Liver (tissue), 8 donors: ENCODE measurements at regions not wholly inside any gene's neighbourhood (a gene's known extent, or its start where the extent isn't known, plus 50 kb on each side); places are given as distances from the start of the nearest gene placed in this dataset.

Experiments used
- DNase-seq: peaks from one replicate; pipeline ENCODE4 v3.0.0-alpha.2; 2017; ENCODE audit warnings: low spot score
- H3K27ac ChIP-seq, 2 donors: one replicate each; pipeline ENCODE4 v1.7.0; 2013; ENCODE audit warnings: inconsistent platforms in 2 of 2, low read length in 2 of 2, control low read depth in 1 of 2, low read depth in 1 of 2, mild to moderate bottlenecking in 1 of 2
- H3K27me3 ChIP-seq, 4 donors: one replicate each; pipeline versions ENCODE4 v1.6.1 to v1.7.0; 2013; ENCODE audit warnings: low read length in 3 of 4, inconsistent platforms in 1 of 4, mild to moderate bottlenecking in 1 of 4, moderate library complexity in 1 of 4; ENCODE audit not compliant: control insufficient read depth in 4 of 4, insufficient read depth in 4 of 4
- H3K36me3 ChIP-seq, 4 donors: one replicate each; pipeline versions ENCODE4 v1.6.1 to v1.7.0; 2013; ENCODE audit warnings: low read length in 3 of 4, mild to moderate bottlenecking in 3 of 4, low read depth in 1 of 4, moderate library complexity in 1 of 4; ENCODE audit not compliant: control insufficient read depth in 4 of 4, insufficient read depth in 3 of 4
- H3K4me1 ChIP-seq, 4 donors: one replicate each; pipeline versions ENCODE4 v1.6.1 to v1.7.0; 2013; ENCODE audit warnings: low read length in 3 of 4, mild to moderate bottlenecking in 3 of 4, moderate library complexity in 1 of 4; ENCODE audit not compliant: control insufficient read depth in 4 of 4, insufficient read depth in 4 of 4
- H3K4me3 ChIP-seq, 3 donors: one replicate each; pipeline versions ENCODE4 v1.6.1 to v1.7.0; 2013; ENCODE audit warnings: low read length in 3 of 3, control low read depth in 1 of 3, low read depth in 1 of 3, mild to moderate bottlenecking in 1 of 3
- H3K9ac ChIP-seq, 2 donors: one replicate each; pipeline ENCODE4 v1.7.0; 2013; ENCODE audit warnings: low read length in 2 of 2, mild to moderate bottlenecking in 2 of 2, moderate library complexity in 2 of 2, control low read depth in 1 of 2, low read depth in 1 of 2
- H3K9me3 ChIP-seq, 4 donors: one replicate each; pipeline versions ENCODE4 v1.6.1 to v1.7.0; 2013; ENCODE audit warnings: low read length in 3 of 4; ENCODE audit not compliant: control insufficient read depth in 4 of 4
- EGR1 ChIP-seq, 2 donors: IDR thresholded peaks; 2 replicates each; pipeline ENCODE4 v1.6.1; 2016 to 2018; ENCODE audit warnings: antibody characterized with exemption in 2 of 2, low read depth in 2 of 2
- FOXA1 ChIP-seq: IDR thresholded peaks from 2 replicates; pipeline ENCODE4 v1.6.1; 2016; ENCODE audit warnings: antibody characterized with exemption
- FOXA2 ChIP-seq: IDR thresholded peaks from 2 replicates; pipeline ENCODE4 v1.6.1; 2016; ENCODE audit warnings: antibody characterized with exemption
- GABPA ChIP-seq, 2 donors: IDR thresholded peaks in 1 of 2; conservative IDR thresholded peaks in 1 of 2; 2 replicates each; pipeline ENCODE4 v1.6.1; 2016; ENCODE audit warnings: antibody characterized with exemption in 2 of 2, mild to moderate bottlenecking in 1 of 2, moderate library complexity in 1 of 2
- HNF4A ChIP-seq, 2 donors: conservative IDR thresholded peaks; 2 replicates each; pipeline ENCODE4 v1.6.1; 2016; ENCODE audit warnings: antibody characterized with exemption in 2 of 2, mild to moderate bottlenecking in 2 of 2
- HNF4G ChIP-seq: IDR thresholded peaks from 2 replicates; pipeline ENCODE4 v1.6.1; 2016; ENCODE audit warnings: antibody characterized with exemption
- JUND ChIP-seq, 2 donors: IDR thresholded peaks; 2 replicates each; pipeline ENCODE4 v1.6.1; 2016; ENCODE audit warnings: antibody characterized with exemption in 2 of 2
- RAD21 ChIP-seq, 2 donors: IDR thresholded peaks; 2 replicates each; pipeline ENCODE4 v1.6.1; 2016; ENCODE audit warnings: antibody characterized with exemption in 2 of 2, mild to moderate bottlenecking in 2 of 2
- RXRA ChIP-seq, 2 donors: IDR thresholded peaks; 2 replicates each; pipeline ENCODE4 v1.6.1; 2017 to 2018; ENCODE audit warnings: antibody characterized with exemption in 2 of 2, mild to moderate bottlenecking in 1 of 2
- SP1 ChIP-seq: IDR thresholded peaks from 2 replicates; pipeline ENCODE4 v1.6.1; 2018; ENCODE audit warnings: antibody characterized with exemption, mild to moderate bottlenecking
- TAF1 ChIP-seq: conservative IDR thresholded peaks from 2 replicates; pipeline ENCODE4 v1.6.1; 2016; ENCODE audit warnings: antibody characterized with exemption, mild to moderate bottlenecking
- YY1 ChIP-seq: IDR thresholded peaks from 2 replicates; pipeline ENCODE4 v1.6.1; 2016; ENCODE audit warnings: antibody characterized with exemption, mild to moderate bottlenecking
- WGBS: extraction: QIAGEN DNeasy Blood & Tissue Kit; methylation state at CpG from one replicate; pipeline ENCODE4 v1.1.7; 2013; 5-methylcytosine and 5-hydroxymethylcytosine counted together
- TF ChIP-seq, protein P1 (sequence below): IDR thresholded peaks from 2 replicates; pipeline ENCODE4 v1.6.1; 2016; ENCODE audit warnings: antibody characterized with exemption
- TF ChIP-seq, protein P2 (sequence below): IDR thresholded peaks from 2 replicates; pipeline ENCODE4 v1.6.1; 2016; ENCODE audit warnings: antibody characterized with exemption, mild to moderate bottlenecking
- TF ChIP-seq, protein P3 (sequence below): IDR thresholded peaks from 2 replicates; pipeline ENCODE4 v1.6.1; 2016; ENCODE audit warnings: antibody characterized with exemption
- TF ChIP-seq, protein P4 (sequence below): IDR thresholded peaks from 2 replicates; pipeline ENCODE4 v1.6.1; 2016; ENCODE audit warnings: antibody characterized with exemption
- TF ChIP-seq, protein P5 (sequence below): fragments of 150-350 bp; IDR thresholded peaks from 2 replicates; pipeline ENCODE4 v1.5.1; 2017; ENCODE audit warnings: improper control_type of control experiment, low read depth, low read length; ENCODE audit not compliant: missing input control
- donor health status: healthy.
- donor health status: healthy.
- donor health status: healthy.
- donor health status: healthy.
- donor health status: healthy.

DNA sequence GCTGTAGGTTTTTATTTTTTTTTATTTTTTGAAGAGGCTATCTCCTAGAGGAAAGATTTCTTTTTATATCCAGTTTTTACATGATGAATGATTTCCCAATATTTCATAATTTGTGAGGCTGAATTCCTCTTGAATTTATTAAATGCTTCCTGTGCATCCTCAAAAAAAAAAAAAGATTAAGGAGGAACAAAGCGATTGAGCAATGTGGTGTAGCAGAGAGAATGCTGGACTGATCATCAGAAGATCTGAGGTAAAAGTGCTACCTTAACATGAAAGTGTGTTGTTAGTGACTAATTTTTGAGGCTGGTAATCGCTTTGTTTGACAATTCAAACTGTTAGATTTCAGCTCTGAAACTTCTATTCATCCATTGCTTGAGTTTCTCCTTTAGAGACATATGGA lies 125.1 kb downstream of the ESM1 start:
- Histone ChIP-seq H3K27me3 (no peaks in the 10 kb centered on the region), H3K4me3 (no peak overlapping the region), H3K9ac (no peak overlapping the region), H3K36me3 (no peaks in the 10 kb centered on the region), H3K27ac (no peak overlapping the region), H3K4me1 (no peaks in the 10 kb centered on the region), H3K9me3 (peaks cover 9 to 18% (median 14%) of the 10 kb centered on the region in 4 donors)
- TF ChIP-seq HNF4G: no peak
- TF ChIP-seq, protein P1, sequence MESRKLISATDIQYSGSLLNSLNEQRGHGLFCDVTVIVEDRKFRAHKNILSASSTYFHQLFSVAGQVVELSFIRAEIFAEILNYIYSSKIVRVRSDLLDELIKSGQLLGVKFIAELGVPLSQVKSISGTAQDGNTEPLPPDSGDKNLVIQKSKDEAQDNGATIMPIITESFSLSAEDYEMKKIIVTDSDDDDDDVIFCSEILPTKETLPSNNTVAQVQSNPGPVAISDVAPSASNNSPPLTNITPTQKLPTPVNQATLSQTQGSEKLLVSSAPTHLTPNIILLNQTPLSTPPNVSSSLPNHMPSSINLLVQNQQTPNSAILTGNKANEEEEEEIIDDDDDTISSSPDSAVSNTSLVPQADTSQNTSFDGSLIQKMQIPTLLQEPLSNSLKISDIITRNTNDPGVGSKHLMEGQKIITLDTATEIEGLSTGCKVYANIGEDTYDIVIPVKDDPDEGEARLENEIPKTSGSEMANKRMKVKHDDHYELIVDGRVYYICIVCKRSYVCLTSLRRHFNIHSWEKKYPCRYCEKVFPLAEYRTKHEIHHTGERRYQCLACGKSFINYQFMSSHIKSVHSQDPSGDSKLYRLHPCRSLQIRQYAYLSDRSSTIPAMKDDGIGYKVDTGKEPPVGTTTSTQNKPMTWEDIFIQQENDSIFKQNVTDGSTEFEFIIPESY: no peak
- DNase-seq: no peak
- WGBS: 70% methylated on average over 2 of the region's 2 CpGs

DNA sequence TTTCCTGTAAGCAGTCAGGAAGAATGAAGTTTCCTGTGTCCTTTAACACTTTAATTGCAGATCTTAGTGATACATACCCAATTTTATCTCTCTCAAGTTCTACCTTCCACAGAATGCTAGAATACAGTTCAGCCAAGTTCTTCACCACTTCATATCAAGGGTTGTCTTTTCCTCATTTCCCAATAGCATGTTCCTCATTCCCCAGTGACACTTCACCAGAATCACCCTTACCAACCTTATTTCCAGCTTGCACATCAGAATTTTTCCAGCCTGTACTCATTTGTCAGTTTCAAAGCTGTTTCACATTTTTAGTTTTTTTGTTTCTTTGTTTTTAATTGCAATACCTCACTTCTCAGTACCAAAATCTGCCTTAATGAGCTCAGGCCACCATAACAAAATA lies 126.1 kb downstream of the ESM1 start:
- no peak for TF ChIP-seq YY1
- no peak overlapping the region for H3K27ac ChIP-seq
- DNase-seq: no peak
- no peaks in the 10 kb centered on the region for H3K36me3 ChIP-seq
- H3K4me1 ChIP-seq: no peaks in the 10 kb centered on the region
- no peak overlapping the region for H3K4me3 ChIP-seq
- no peaks in the 10 kb centered on the region for H3K27me3 ChIP-seq
- H3K9ac ChIP-seq: no peak overlapping the region
- H3K9me3 ChIP-seq: peaks cover 9 to 18% (median 14%) of the 10 kb centered on the region in 4 donors

DNA sequence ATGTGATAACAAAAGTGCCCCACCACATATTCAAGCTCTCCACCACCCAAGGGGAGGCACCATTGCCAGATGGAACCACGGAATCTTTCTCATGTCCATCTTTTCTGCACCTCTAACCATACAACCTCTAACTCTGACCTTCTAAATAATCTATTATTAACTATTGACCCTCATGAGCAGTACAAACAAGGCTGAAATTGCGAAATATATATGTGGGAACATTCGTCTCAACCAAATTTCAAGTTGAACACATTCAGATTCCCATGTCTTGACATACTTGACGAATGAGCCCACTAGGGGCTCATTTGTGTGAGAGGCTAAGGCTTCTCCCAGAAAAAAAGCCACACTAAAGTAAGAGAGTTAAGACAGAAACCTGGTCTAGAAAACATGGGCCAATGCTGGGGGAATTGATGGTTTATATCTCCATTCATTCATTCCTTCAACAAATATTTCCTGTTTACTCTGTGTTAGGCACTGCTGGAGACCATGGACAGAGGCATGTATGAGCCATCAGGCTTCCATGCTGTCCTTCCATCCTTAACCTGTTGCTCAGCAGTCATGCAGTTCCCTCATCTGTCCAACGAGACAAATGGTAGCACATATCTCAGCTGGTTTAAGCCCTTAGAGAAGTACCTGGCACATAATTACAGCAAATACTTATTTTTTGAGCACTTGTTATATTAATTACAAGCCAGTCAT lies 130.4 kb downstream of the ESM1 start:
- TF ChIP-seq, protein P2, sequence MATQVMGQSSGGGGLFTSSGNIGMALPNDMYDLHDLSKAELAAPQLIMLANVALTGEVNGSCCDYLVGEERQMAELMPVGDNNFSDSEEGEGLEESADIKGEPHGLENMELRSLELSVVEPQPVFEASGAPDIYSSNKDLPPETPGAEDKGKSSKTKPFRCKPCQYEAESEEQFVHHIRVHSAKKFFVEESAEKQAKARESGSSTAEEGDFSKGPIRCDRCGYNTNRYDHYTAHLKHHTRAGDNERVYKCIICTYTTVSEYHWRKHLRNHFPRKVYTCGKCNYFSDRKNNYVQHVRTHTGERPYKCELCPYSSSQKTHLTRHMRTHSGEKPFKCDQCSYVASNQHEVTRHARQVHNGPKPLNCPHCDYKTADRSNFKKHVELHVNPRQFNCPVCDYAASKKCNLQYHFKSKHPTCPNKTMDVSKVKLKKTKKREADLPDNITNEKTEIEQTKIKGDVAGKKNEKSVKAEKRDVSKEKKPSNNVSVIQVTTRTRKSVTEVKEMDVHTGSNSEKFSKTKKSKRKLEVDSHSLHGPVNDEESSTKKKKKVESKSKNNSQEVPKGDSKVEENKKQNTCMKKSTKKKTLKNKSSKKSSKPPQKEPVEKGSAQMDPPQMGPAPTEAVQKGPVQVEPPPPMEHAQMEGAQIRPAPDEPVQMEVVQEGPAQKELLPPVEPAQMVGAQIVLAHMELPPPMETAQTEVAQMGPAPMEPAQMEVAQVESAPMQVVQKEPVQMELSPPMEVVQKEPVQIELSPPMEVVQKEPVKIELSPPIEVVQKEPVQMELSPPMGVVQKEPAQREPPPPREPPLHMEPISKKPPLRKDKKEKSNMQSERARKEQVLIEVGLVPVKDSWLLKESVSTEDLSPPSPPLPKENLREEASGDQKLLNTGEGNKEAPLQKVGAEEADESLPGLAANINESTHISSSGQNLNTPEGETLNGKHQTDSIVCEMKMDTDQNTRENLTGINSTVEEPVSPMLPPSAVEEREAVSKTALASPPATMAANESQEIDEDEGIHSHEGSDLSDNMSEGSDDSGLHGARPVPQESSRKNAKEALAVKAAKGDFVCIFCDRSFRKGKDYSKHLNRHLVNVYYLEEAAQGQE: no peak
- Histone ChIP-seq H3K9me3 (peaks cover 9 to 18% (median 14%) of the 10 kb centered on the region in 4 donors), H3K27me3 (no peaks in the 10 kb centered on the region), H3K4me3 (no peak overlapping the region), H3K4me1 (no peaks in the 10 kb centered on the region), H3K9ac (no peak overlapping the region), H3K27ac (no peak overlapping the region), H3K36me3 (no peaks in the 10 kb centered on the region)
- no peak for DNase-seq
- 69% methylated on average over 5 of the region's 5 CpGs for WGBS

GRCh38 chr5:54852007-54852406 lies 133.4 kb downstream of the ESM1 start:
- 64% methylated on average over 3 of the region's 3 CpGs for WGBS
- Histone ChIP-seq H3K9me3 (peaks cover 0 to 5% (median 0%) of the 10 kb centered on the region in 4 donors), H3K36me3 (no peaks in the 10 kb centered on the region), H3K9ac (no peak overlapping the region), H3K4me1 (no peaks in the 10 kb centered on the region), H3K27ac (no peak overlapping the region), H3K4me3 (no peak overlapping the region), H3K27me3 (no peaks in the 10 kb centered on the region)
- DNase-seq: no peak
- TF ChIP-seq HNF4G (no peak), TAF1 (no peak), GABPA (IDR thresholded peaks at IDR 0.05 in 1 of 2, conservative IDR thresholded peaks at IDR 0.05 in 1 of 2) (no peak), FOXA2 (no peak), JUND (IDR thresholded peaks at IDR 0.05) (no peak), EGR1 (IDR thresholded peaks at IDR 0.05; ENCODE audit: low read depth in 2 of 2) (no peak), RAD21 (IDR thresholded peaks at IDR 0.05) (no peak), SP1 (no peak), YY1 (no peak), HNF4A (conservative IDR thresholded peaks at IDR 0.05) (no peak), RXRA (IDR thresholded peaks at IDR 0.05) (no peak), FOXA1 (no peak)
- TF ChIP-seq, protein P3, sequence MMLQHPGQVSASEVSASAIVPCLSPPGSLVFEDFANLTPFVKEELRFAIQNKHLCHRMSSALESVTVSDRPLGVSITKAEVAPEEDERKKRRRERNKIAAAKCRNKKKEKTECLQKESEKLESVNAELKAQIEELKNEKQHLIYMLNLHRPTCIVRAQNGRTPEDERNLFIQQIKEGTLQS: no peak
- TF ChIP-seq, protein P4, sequence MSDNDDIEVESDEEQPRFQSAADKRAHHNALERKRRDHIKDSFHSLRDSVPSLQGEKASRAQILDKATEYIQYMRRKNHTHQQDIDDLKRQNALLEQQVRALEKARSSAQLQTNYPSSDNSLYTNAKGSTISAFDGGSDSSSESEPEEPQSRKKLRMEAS: no peak
- TF ChIP-seq, protein P5, sequence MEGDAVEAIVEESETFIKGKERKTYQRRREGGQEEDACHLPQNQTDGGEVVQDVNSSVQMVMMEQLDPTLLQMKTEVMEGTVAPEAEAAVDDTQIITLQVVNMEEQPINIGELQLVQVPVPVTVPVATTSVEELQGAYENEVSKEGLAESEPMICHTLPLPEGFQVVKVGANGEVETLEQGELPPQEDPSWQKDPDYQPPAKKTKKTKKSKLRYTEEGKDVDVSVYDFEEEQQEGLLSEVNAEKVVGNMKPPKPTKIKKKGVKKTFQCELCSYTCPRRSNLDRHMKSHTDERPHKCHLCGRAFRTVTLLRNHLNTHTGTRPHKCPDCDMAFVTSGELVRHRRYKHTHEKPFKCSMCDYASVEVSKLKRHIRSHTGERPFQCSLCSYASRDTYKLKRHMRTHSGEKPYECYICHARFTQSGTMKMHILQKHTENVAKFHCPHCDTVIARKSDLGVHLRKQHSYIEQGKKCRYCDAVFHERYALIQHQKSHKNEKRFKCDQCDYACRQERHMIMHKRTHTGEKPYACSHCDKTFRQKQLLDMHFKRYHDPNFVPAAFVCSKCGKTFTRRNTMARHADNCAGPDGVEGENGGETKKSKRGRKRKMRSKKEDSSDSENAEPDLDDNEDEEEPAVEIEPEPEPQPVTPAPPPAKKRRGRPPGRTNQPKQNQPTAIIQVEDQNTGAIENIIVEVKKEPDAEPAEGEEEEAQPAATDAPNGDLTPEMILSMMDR: no peak
